Stomach (tissue), 8 donors: ENCODE measurements at regions not wholly inside any gene's neighbourhood (a gene's known extent, or its start where the extent isn't known, plus 50 kb on each side); places are given as distances from the start of the nearest gene placed in this dataset.

ENCODE experiments used
- DNase-seq, 2 donors: peaks; one replicate each; pipeline versions ENCODE4 v3.0.0 to v3.0.0-alpha.2; 2013 to 2019
- H3K27ac ChIP-seq, 5 donors: fragments of 200-600 bp in 4 of 5; sonication (generic) in 4 of 5; one replicate each; pipeline ENCODE4 v1.5.1; 2013 to 2019; ENCODE audit warnings: mild to moderate bottlenecking in 1 of 5, moderate library complexity in 1 of 5
- H3K27me3 ChIP-seq, 3 donors: fragments of 200-600 bp; sonication (generic); one replicate each; pipeline ENCODE4 v1.5.1; 2017 to 2019; ENCODE audit warnings: mixed run types in 1 of 3
- H3K36me3 ChIP-seq, 4 donors: fragments of 200-600 bp; sonication (generic); 1 replicate in 3 of 4; 2 replicates in 1 of 4; pipeline ENCODE4 v1.5.1; 2016 to 2019
- H3K4me1 ChIP-seq, 4 donors: fragments of 200-600 bp; sonication (generic); one replicate each; pipeline ENCODE4 v1.5.1; 2016 to 2019
- H3K4me3 ChIP-seq, 4 donors: fragments of 200-600 bp; sonication (generic) in 3 of 4; one replicate each; pipeline ENCODE4 v1.5.1; 2016 to 2019; ENCODE audit warnings: mild to moderate bottlenecking in 1 of 4
- H3K9me3 ChIP-seq, 4 donors: fragments of 200-600 bp; sonication (generic); one replicate each; pipeline ENCODE4 v1.5.1; 2016 to 2019
- EP300 ChIP-seq: sonication (generic); formaldehyde crosslinking; IDR thresholded peaks from one replicate; pipeline ENCODE4 v1.6.1; 2017; ENCODE audit warnings: antibody characterized with exemption
- POLR2A ChIP-seq, 4 donors: fragments of 450-650 bp; IDR thresholded peaks; one replicate each; pipeline ENCODE4 v1.6.1; 2016; ENCODE audit warnings: antibody characterized with exemption in 4 of 4, control low read depth in 2 of 4, mild to moderate bottlenecking in 1 of 4, moderate library complexity in 1 of 4
- POLR2AphosphoS5 ChIP-seq, 3 donors: sonication (generic); formaldehyde crosslinking; IDR thresholded peaks; one replicate each; pipeline ENCODE4 v1.6.1; 2016; ENCODE audit warnings: antibody characterized with exemption in 3 of 3
- WGBS, 5 donors: extraction: QIAGEN DNeasy Blood & Tissue Kit in 3 of 5; methylation state at CpG; one replicate each; pipeline versions ENCODE4 v1.1.5 to v1.1.7; 2013 to 2018; 5-methylcytosine and 5-hydroxymethylcytosine counted together
- intact Hi-C: fragments of 100-400 bp; cut with DNase I; formaldehyde crosslinking; loops from one replicate; pipeline ENCODE4 v1.15.1; 2023; ENCODE audit warnings: low total_unique reads
- TF ChIP-seq, protein P1 (sequence below), 7 experiments: fragments of 450-650 bp in 4 of 7; fragments of 200-600 bp in 3 of 7; sonication (generic) in 3 of 7; IDR thresholded peaks; one replicate each; pipeline ENCODE4 v1.5.1; 2016 to 2019; ENCODE audit warnings: antibody characterized with exemption in 7 of 7, control low read depth in 2 of 7, mild to moderate bottlenecking in 1 of 7
- donor health status: healthy with polysubstance abuse.
- donor health status: Bipolar disorder and iron deficiency.
- donor health status: healthy.

DNA sequence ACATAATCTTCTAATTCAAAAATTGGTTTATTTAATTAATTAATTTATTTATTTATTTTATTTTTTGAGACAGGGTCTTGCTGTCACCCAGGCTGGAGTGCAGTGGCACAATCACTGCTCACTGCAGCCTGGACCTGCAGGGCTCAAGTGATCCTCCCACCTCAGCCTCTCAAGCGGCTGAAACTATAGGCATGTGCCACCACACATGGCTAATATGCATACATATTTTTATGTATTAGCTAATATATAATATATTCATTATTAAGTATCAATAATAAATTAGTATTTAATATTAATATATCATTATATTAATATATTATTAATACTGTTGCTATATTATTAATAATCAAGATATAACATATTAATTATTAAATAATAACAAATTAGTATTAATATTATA lies 406.7 kb downstream of the GPATCH2 start:
- H3K27me3 ChIP-seq: no peaks in the 10 kb centered on the region
- TF ChIP-seq, protein P1, sequence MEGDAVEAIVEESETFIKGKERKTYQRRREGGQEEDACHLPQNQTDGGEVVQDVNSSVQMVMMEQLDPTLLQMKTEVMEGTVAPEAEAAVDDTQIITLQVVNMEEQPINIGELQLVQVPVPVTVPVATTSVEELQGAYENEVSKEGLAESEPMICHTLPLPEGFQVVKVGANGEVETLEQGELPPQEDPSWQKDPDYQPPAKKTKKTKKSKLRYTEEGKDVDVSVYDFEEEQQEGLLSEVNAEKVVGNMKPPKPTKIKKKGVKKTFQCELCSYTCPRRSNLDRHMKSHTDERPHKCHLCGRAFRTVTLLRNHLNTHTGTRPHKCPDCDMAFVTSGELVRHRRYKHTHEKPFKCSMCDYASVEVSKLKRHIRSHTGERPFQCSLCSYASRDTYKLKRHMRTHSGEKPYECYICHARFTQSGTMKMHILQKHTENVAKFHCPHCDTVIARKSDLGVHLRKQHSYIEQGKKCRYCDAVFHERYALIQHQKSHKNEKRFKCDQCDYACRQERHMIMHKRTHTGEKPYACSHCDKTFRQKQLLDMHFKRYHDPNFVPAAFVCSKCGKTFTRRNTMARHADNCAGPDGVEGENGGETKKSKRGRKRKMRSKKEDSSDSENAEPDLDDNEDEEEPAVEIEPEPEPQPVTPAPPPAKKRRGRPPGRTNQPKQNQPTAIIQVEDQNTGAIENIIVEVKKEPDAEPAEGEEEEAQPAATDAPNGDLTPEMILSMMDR (IDR thresholded peaks at IDR 0.05): no peak
- no peak for TF ChIP-seq POLR2A (IDR thresholded peaks at IDR 0.05)
- no peak for TF ChIP-seq POLR2AphosphoS5 (IDR thresholded peaks at IDR 0.05)
- no peak for TF ChIP-seq EP300
- DNase-seq: no peak
- no peaks in the 10 kb centered on the region for H3K36me3 ChIP-seq
- H3K4me1 ChIP-seq: no peaks in the 10 kb centered on the region
- H3K9me3 ChIP-seq: no peaks in the 10 kb centered on the region
- no peak overlapping the region for H3K4me3 ChIP-seq
- 95 to 100% (median 96%) methylated on average over 1 of the region's 1 CpG for WGBS, 5 donors
- intact Hi-C loops: no loop called here
- no peak overlapping the region for H3K27ac ChIP-seq

DNA sequence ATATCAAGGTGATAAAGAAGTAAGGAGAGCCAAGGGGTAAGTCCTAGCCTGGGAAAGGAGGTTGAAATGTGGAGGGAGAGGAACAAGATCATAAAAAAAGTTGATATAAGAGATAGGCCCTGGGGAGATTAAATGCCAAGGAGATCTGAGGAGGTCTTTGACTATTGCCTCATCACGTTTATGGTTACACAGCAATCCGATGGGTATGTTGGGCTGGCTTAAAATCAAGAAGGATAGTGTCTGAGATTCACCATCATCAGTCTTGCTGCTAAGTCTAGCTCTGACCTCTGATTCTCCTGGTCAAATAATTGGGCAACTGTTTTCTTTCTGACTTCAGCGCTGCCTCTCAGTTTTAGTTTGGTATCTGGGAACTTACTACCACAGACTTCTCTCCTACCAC lies 416.3 kb downstream of the GPATCH2 start:
- H3K27me3 ChIP-seq: no peaks in the 10 kb centered on the region
- H3K36me3 ChIP-seq: no peaks in the 10 kb centered on the region
- intact Hi-C loops: no loop called here
- no peak for DNase-seq
- no peaks in the 10 kb centered on the region for H3K9me3 ChIP-seq
- H3K27ac ChIP-seq: no peak overlapping the region
- no peak overlapping the region for H3K4me3 ChIP-seq
- WGBS, 5 donors: 69 to 85% (median 75%) methylated on average over 3 of the region's 3 CpGs
- no peak for TF ChIP-seq POLR2A (IDR thresholded peaks at IDR 0.05)
- no peak for TF ChIP-seq EP300
- TF ChIP-seq POLR2AphosphoS5 (IDR thresholded peaks at IDR 0.05): no peak
- TF ChIP-seq, protein P1 (IDR thresholded peaks at IDR 0.05): no peak
- no peaks in the 10 kb centered on the region for H3K4me1 ChIP-seq

GRCh38 chr1:217211486-217211885 lies 419.4 kb downstream of the GPATCH2 start:
- no peak for DNase-seq
- Histone ChIP-seq H3K27me3 (no peaks in the 10 kb centered on the region), H3K4me3 (no peak overlapping the region), H3K27ac (no peak overlapping the region), H3K36me3 (no peaks in the 10 kb centered on the region), H3K4me1 (no peaks in the 10 kb centered on the region), H3K9me3 (peaks cover 0 to 4% (median 1%) of the 10 kb centered on the region in 4 donors)
- intact Hi-C loops: no loop called here
- WGBS, 5 donors: 75 to 80% (median 75%) methylated on average over 3 of the region's 3 CpGs
- TF ChIP-seq, protein P1 (IDR thresholded peaks at IDR 0.05): no peak
- no peak for TF ChIP-seq POLR2A (IDR thresholded peaks at IDR 0.05)
- TF ChIP-seq EP300: no peak
- no peak for TF ChIP-seq POLR2AphosphoS5 (IDR thresholded peaks at IDR 0.05)

- H3K27ac ChIP-seq: no peak overlapping the region
- no peaks in the 10 kb centered on the region for H3K27me3 ChIP-seq
- WGBS, 5 donors: 70 to 87% (median 85%) methylated on average over 4 of the region's 4 CpGs
- H3K36me3 ChIP-seq: no peaks in the 10 kb centered on the region
- peaks cover 0 to 18% (median 10%) of the 10 kb centered on the region in 4 donors for H3K9me3 ChIP-seq
- H3K4me3 ChIP-seq: no peak overlapping the region
- TF ChIP-seq POLR2AphosphoS5 (IDR thresholded peaks at IDR 0.05) (no peak), POLR2A (IDR thresholded peaks at IDR 0.05) (no peak), EP300 (no peak)
- TF ChIP-seq, protein P1 (IDR thresholded peaks at IDR 0.05): no peak
- H3K4me1 ChIP-seq: no peaks in the 10 kb centered on the region
- DNase-seq: no peak
- intact Hi-C loops: no loop called here
Observed at GRCh38 chr1:217205578-217205977, 425.3 kb downstream of the GPATCH2 start.
